Activated naive CD8-positive, alpha-beta T cell treated with anti-CD3 and anti-CD28 coated beads, Interleukin-2, amount 10 ng/mL, durations not matched to agents 7 days and 5 days (primary cell): ENCODE measurements at regions not wholly inside any gene's neighbourhood (a gene's known extent, or its start where the extent isn't known, plus 50 kb on each side); places are given as distances from the start of the nearest gene placed in this dataset.
"Not testable (repeated sequence)": the region's sequence is repeated elsewhere in the genome, so short reads cannot be mapped to it uniquely, and the experiment has no call there.

Source experiments
- ATAC-seq: fragments of 150-1000 bp; cut with Tn5 transposase; one replicate; pipeline ENCODE4 v1.10.0; 2021; ENCODE audit warnings: low read depth, moderate library complexity
- POLR2A ChIA-PET: fragments of 350-600 bp; sonication (Branson Sonifier 250); formaldehyde crosslinking; loops from one replicate; lab custom pipeline; 2021; ENCODE audit warnings: antibody characterized with exemption; lab: Charles Lee
- DNase-seq: peaks from one replicate; pipeline ENCODE4 v3.0.0; 2021
- H3K27ac Mint-ChIP-seq: one replicate; pipeline ENCODE4 v1.8.0; 2022; ENCODE audit warnings: mild to moderate bottlenecking, mixed read lengths
- H3K27me3 Mint-ChIP-seq: one replicate; pipeline ENCODE4 v1.8.0; 2022; ENCODE audit warnings: mild to moderate bottlenecking, moderate library complexity, mixed read lengths
- H3K36me3 Mint-ChIP-seq: one replicate; pipeline ENCODE4 v1.8.0; 2021; ENCODE audit warnings: mild to moderate bottlenecking, mixed read lengths
- H3K4me1 Mint-ChIP-seq: one replicate; pipeline ENCODE4 v1.8.0; 2021; ENCODE audit warnings: mixed read lengths
- H3K4me3 Mint-ChIP-seq: one replicate; pipeline ENCODE4 v1.8.0; 2022; ENCODE audit warnings: mild to moderate bottlenecking, moderate library complexity, mixed read lengths
- H3K9me3 Mint-ChIP-seq: one replicate; pipeline ENCODE4 v1.8.0; 2021; ENCODE audit warnings: mixed read lengths

GRCh38 chr11:45391168-45391850, 105.2 kb upstream of the SYT13 start:
- POLR2A ChIA-PET: no interaction called here
- Mint-ChIP-seq H3K4me1 (no peaks in the 10 kb centered on the region), H3K4me3 (no peak overlapping the region), H3K27me3 (peaks cover 11% of the 10 kb centered on the region), H3K9me3 (no peaks in the 10 kb centered on the region), H3K27ac (no peak overlapping the region), H3K36me3 (no peaks in the 10 kb centered on the region)
- no peak for ATAC-seq
- no peak for DNase-seq

- H3K27ac Mint-ChIP-seq: no peak overlapping the region
- DNase-seq: no peak
- peaks cover 11% of the 10 kb centered on the region for H3K27me3 Mint-ChIP-seq
- H3K4me3 Mint-ChIP-seq: no peak overlapping the region
- H3K9me3 Mint-ChIP-seq: no peaks in the 10 kb centered on the region
- H3K4me1 Mint-ChIP-seq: no peaks in the 10 kb centered on the region
- POLR2A ChIA-PET: no interaction called here
- no peaks in the 10 kb centered on the region for H3K36me3 Mint-ChIP-seq
- no peak for ATAC-seq
Measured at GRCh38 chr11:45390407-45390806, 104.3 kb upstream of the SYT13 start.

GRCh38 chr11:45388472-45388871, 102.3 kb upstream of the SYT13 start:
- POLR2A ChIA-PET: no interaction called here
- peaks cover 16% of the 10 kb centered on the region for H3K27me3 Mint-ChIP-seq
- DNase-seq: no peak
- no peak for ATAC-seq
- peaks cover under 1% of the 10 kb centered on the region for H3K4me1 Mint-ChIP-seq
- H3K36me3 Mint-ChIP-seq: no peaks in the 10 kb centered on the region
- no peak overlapping the region for H3K27ac Mint-ChIP-seq
- no peaks in the 10 kb centered on the region for H3K9me3 Mint-ChIP-seq
- H3K4me3 Mint-ChIP-seq: no peak overlapping the region

- H3K27ac Mint-ChIP-seq, H3K4me3 Mint-ChIP-seq, POLR2A ChIA-PET, H3K9me3 Mint-ChIP-seq, H3K4me1 Mint-ChIP-seq, DNase-seq, H3K36me3 Mint-ChIP-seq, ATAC-seq: not testable (repeated sequence)
- H3K27me3 Mint-ChIP-seq: peaks cover 20% of the 10 kb centered on the region
Measured at GRCh38 chr11:45387885-45388284, 101.7 kb upstream of the SYT13 start.

GRCh38 chr11:45386972-45387371, 100.8 kb upstream of the SYT13 start:
- Mint-ChIP-seq H3K36me3 (no peaks in the 10 kb centered on the region), H3K9me3 (no peaks in the 10 kb centered on the region), H3K4me3 (no peak overlapping the region), H3K27me3 (peaks cover 20% of the 10 kb centered on the region), H3K27ac (no peak overlapping the region), H3K4me1 (peaks cover 6% of the 10 kb centered on the region)
- DNase-seq: no peak
- POLR2A ChIA-PET: no interaction called here
- ATAC-seq: no peak

GRCh38 chr11:45385844-45386243, 99.7 kb upstream of the SYT13 start:
- Mint-ChIP-seq H3K27me3 (peaks cover 25% of the 10 kb centered on the region), H3K4me3 (no peak overlapping the region), H3K27ac (no peak overlapping the region), H3K36me3 (no peaks in the 10 kb centered on the region), H3K9me3 (no peaks in the 10 kb centered on the region), H3K4me1 (peaks cover 6% of the 10 kb centered on the region)
- no peak for ATAC-seq
- DNase-seq: no peak
- POLR2A ChIA-PET: no interaction called here

- ATAC-seq (no peak), DNase-seq (no peak)
- no peak overlapping the region for H3K27ac Mint-ChIP-seq
- H3K4me3 Mint-ChIP-seq: no peak overlapping the region
- peaks cover 6% of the 10 kb centered on the region for H3K4me1 Mint-ChIP-seq
- peaks cover 25% of the 10 kb centered on the region for H3K27me3 Mint-ChIP-seq
- H3K36me3 Mint-ChIP-seq: no peaks in the 10 kb centered on the region
- no peaks in the 10 kb centered on the region for H3K9me3 Mint-ChIP-seq
- POLR2A ChIA-PET: no interaction called here
Measured at GRCh38 chr11:45385423-45385822, 99.3 kb upstream of the SYT13 start.

GRCh38 chr11:45384711-45385241, 98.6 kb upstream of the SYT13 start:
- POLR2A ChIA-PET: no interaction called here

GRCh38 chr11:45384016-45384415, 97.9 kb upstream of the SYT13 start:
- H3K27me3 Mint-ChIP-seq: peaks cover 27% of the 10 kb centered on the region
- DNase-seq: no peak
- ATAC-seq: no peak
- H3K27ac Mint-ChIP-seq: no peak overlapping the region
- no peak overlapping the region for H3K4me3 Mint-ChIP-seq
- H3K9me3 Mint-ChIP-seq: no peaks in the 10 kb centered on the region
- POLR2A ChIA-PET: no interaction called here
- H3K4me1 Mint-ChIP-seq: peaks cover 6% of the 10 kb centered on the region
- H3K36me3 Mint-ChIP-seq: no peaks in the 10 kb centered on the region

More at GRCh38 chr11:45384711-45385241, 98.6 kb upstream of the SYT13 start:
- DNase-seq (no peak), ATAC-seq (no peak)
- no peak overlapping the region for H3K27ac Mint-ChIP-seq
- peaks cover 6% of the 10 kb centered on the region for H3K4me1 Mint-ChIP-seq
- H3K4me3 Mint-ChIP-seq: no peak overlapping the region
- H3K9me3 Mint-ChIP-seq: no peaks in the 10 kb centered on the region
- H3K27me3 Mint-ChIP-seq: peaks cover 27% of the 10 kb centered on the region
- H3K36me3 Mint-ChIP-seq: no peaks in the 10 kb centered on the region

GRCh38 chr11:45383224-45383623, 97.1 kb upstream of the SYT13 start:
- POLR2A ChIA-PET: interaction anchor here (0.6 kb wide), 1 partner anchor 496 kb away, joined by 5 read pairs; no protein-coding TSS in a partner anchor
- H3K27me3 Mint-ChIP-seq: peaks cover 24% of the 10 kb centered on the region
- no peaks in the 10 kb centered on the region for H3K9me3 Mint-ChIP-seq
- no peaks in the 10 kb centered on the region for H3K36me3 Mint-ChIP-seq
- peaks cover 6% of the 10 kb centered on the region for H3K4me1 Mint-ChIP-seq
- H3K4me3 Mint-ChIP-seq: no peak overlapping the region
- DNase-seq: no peak
- no peak overlapping the region for H3K27ac Mint-ChIP-seq
- no peak for ATAC-seq

GRCh38 chr11:45382133-45382878, 96.2 kb upstream of the SYT13 start:
- Mint-ChIP-seq H3K27me3 (peaks cover 21% of the 10 kb centered on the region), H3K36me3 (no peaks in the 10 kb centered on the region), H3K4me3 (no peak overlapping the region), H3K9me3 (no peaks in the 10 kb centered on the region), H3K4me1 (peaks cover 6% of the 10 kb centered on the region), H3K27ac (no peak overlapping the region)
- DNase-seq: no peak
- ATAC-seq: no peak
- POLR2A ChIA-PET: no interaction called here

- ATAC-seq: no peak
- no peak overlapping the region for H3K27ac Mint-ChIP-seq
Measured at GRCh38 chr11:45379162-45379863, 93.2 kb upstream of the SYT13 start.

GRCh38 chr11:45378516-45378915, 92.4 kb upstream of the SYT13 start:
- Mint-ChIP-seq H3K27ac (no peak overlapping the region), H3K36me3 (no peaks in the 10 kb centered on the region), H3K4me3 (no peak overlapping the region), H3K4me1 (peaks cover 9% of the 10 kb centered on the region), H3K27me3 (peaks cover 20% of the 10 kb centered on the region), H3K9me3 (no peaks in the 10 kb centered on the region)
- no peak for DNase-seq
- POLR2A ChIA-PET: no interaction called here
- ATAC-seq: no peak

More at GRCh38 chr11:45379162-45379863, 93.2 kb upstream of the SYT13 start:
- Mint-ChIP-seq H3K27me3 (peaks cover 21% of the 10 kb centered on the region), H3K36me3 (no peaks in the 10 kb centered on the region), H3K4me3 (no peak overlapping the region), H3K4me1 (peaks cover 9% of the 10 kb centered on the region), H3K9me3 (no peaks in the 10 kb centered on the region)
- DNase-seq: no peak
- POLR2A ChIA-PET: no interaction called here
